CD4-positive, alpha-beta T cell (primary cell): ENCODE measurements at regions not wholly inside any gene's neighbourhood (a gene's known extent, or its start where the extent isn't known, plus 50 kb on each side); places are given as distances from the start of the nearest gene placed in this dataset.

Source experiments
- ATAC-seq: fragments of 200-7000 bp; cut with Tn5 transposase; one replicate; pipeline ENCODE4 v1.10.0; 2022; ENCODE audit warnings: mild to moderate bottlenecking; ENCODE audit not compliant: poor library complexity
- CTCF ChIA-PET: fragments of 350-600 bp; sonication (Branson Sonifier 250); formaldehyde crosslinking; loops from one replicate; lab custom pipeline; 2021; ENCODE audit warnings: antibody characterized with exemption, inconsistent platforms; lab: Charles Lee
- POLR2A ChIA-PET: fragments of 350-600 bp; sonication (Branson Sonifier 250); formaldehyde crosslinking; loops from one replicate; lab custom pipeline; 2021; ENCODE audit warnings: antibody characterized with exemption, inconsistent platforms; lab: Charles Lee
- DNase-seq, 14 experiments: peaks; one replicate each; pipeline ENCODE4 v3.0.0-alpha.2; 2013 to 2020; ENCODE audit warnings: mixed read lengths in 2 of 14
- H3K27ac ChIP-seq, 2 donors: one replicate each; pipeline versions ENCODE4 v1.5.1 to v1.7.0; 2013; ENCODE audit warnings: low read length in 2 of 2, low read depth in 1 of 2, mild to moderate bottlenecking in 1 of 2
- H3K27me3 ChIP-seq, 2 experiments: 1 replicate in 1 of 2; 2 replicates in 1 of 2; pipeline versions ENCODE4 v1.6.1 to v1.7.0; 2013; ENCODE audit warnings: low read length in 2 of 2, control low read depth in 1 of 2, mild to moderate bottlenecking in 1 of 2, moderate library complexity in 1 of 2; ENCODE audit not compliant: insufficient read depth in 2 of 2, control insufficient read depth in 1 of 2
- H3K36me3 ChIP-seq: one replicate; pipeline ENCODE4 v1.6.1; 2013; ENCODE audit warnings: low read length, control low read depth; ENCODE audit not compliant: insufficient read depth
- H3K4me1 ChIP-seq: one replicate; pipeline ENCODE4 v1.6.1; 2013; ENCODE audit warnings: low read length, control low read depth; ENCODE audit not compliant: insufficient read depth
- H3K4me3 ChIP-seq: one replicate; pipeline ENCODE4 v1.5.1; 2013; ENCODE audit warnings: mild to moderate bottlenecking, low read length, moderate library complexity
- H3K9me3 ChIP-seq, 2 experiments: 1 replicate in 1 of 2; 2 replicates in 1 of 2; pipeline versions ENCODE4 v1.6.1 to v1.7.0; 2013; ENCODE audit warnings: low read length in 2 of 2, mild to moderate bottlenecking in 2 of 2, control low read depth in 1 of 2, moderate library complexity in 1 of 2; ENCODE audit not compliant: control insufficient read depth in 1 of 2, insufficient read depth in 1 of 2
- H3K27ac Mint-ChIP-seq: one replicate; pipeline ENCODE4 v1.8.0; 2020; ENCODE audit warnings: mixed read lengths
- H3K27me3 Mint-ChIP-seq: one replicate; pipeline ENCODE4 v1.8.0; 2021; ENCODE audit warnings: mixed read lengths
- H3K36me3 Mint-ChIP-seq: one replicate; pipeline ENCODE4 v1.8.0; 2021; ENCODE audit warnings: low read depth, mixed read lengths
- H3K4me1 Mint-ChIP-seq: one replicate; pipeline ENCODE4 v1.8.0; 2021; ENCODE audit warnings: low read depth, mixed read lengths
- H3K4me3 Mint-ChIP-seq: one replicate; pipeline ENCODE4 v1.8.0; 2020; ENCODE audit warnings: mild to moderate bottlenecking, mixed read lengths
- H3K9me3 Mint-ChIP-seq: one replicate; pipeline ENCODE4 v1.8.0; 2020; ENCODE audit warnings: mixed read lengths
- intact Hi-C, 2 experiments: fragments of 100-400 bp; cut with DNase I in 1 of 2; cut with micrococcal nuclease in 1 of 2; formaldehyde crosslinking; loops; one replicate each; pipeline versions ENCODE4 v1.15.1 to v1.9.0; 2023 to 2025; cut with DNase I, micrococcal nuclease
- TF ChIP-seq, protein P1 (sequence below): fragments of 200-600 bp; IDR thresholded peaks from one replicate; pipeline ENCODE4 v1.8.0; 2022; ENCODE audit warnings: antibody characterized with exemption, mild to moderate bottlenecking

DNA sequence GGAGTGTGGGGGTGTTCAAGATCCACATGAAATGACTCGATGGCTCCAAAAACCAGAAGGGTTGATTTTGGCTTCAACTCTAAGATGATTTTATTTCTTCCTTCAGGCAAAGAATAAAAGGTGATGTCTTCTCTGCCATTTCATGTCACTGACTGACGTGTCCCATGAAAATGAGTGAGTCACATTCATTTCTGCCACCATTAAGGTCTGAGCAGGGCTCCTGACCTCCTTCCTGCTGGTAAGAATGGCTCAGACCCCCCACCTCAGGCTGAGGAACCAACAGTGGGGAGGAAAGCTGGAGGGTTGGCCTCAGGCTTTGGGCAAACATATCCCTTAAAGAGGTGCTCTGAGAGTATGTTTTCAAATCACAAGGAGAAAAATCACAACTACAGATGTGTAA is 53.9 kb upstream of the ZNF354A start:
- Histone ChIP-seq H3K27ac (no peak overlapping the region), H3K9me3 (no peaks in the 10 kb centered on the region), H3K4me3 (no peak overlapping the region), H3K4me1 (no peaks in the 10 kb centered on the region), H3K27me3 (peaks cover 0 to 2% of the 10 kb centered on the region in 2 experiments), H3K36me3 (no peaks in the 10 kb centered on the region)
- Mint-ChIP-seq H3K9me3 (no peaks in the 10 kb centered on the region), H3K4me3 (no peak overlapping the region), H3K4me1 (no peaks in the 10 kb centered on the region), H3K27ac (no peak overlapping the region), H3K36me3 (no peaks in the 10 kb centered on the region), H3K27me3 (peaks cover 9% of the 10 kb centered on the region)
- intact Hi-C loops = no loop called here
- CTCF ChIA-PET = no interaction called here
- ATAC-seq (no peak), DNase-seq (no peak)
- POLR2A ChIA-PET = no interaction called here
- TF ChIP-seq, protein P1, sequence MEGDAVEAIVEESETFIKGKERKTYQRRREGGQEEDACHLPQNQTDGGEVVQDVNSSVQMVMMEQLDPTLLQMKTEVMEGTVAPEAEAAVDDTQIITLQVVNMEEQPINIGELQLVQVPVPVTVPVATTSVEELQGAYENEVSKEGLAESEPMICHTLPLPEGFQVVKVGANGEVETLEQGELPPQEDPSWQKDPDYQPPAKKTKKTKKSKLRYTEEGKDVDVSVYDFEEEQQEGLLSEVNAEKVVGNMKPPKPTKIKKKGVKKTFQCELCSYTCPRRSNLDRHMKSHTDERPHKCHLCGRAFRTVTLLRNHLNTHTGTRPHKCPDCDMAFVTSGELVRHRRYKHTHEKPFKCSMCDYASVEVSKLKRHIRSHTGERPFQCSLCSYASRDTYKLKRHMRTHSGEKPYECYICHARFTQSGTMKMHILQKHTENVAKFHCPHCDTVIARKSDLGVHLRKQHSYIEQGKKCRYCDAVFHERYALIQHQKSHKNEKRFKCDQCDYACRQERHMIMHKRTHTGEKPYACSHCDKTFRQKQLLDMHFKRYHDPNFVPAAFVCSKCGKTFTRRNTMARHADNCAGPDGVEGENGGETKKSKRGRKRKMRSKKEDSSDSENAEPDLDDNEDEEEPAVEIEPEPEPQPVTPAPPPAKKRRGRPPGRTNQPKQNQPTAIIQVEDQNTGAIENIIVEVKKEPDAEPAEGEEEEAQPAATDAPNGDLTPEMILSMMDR = no peak

DNA sequence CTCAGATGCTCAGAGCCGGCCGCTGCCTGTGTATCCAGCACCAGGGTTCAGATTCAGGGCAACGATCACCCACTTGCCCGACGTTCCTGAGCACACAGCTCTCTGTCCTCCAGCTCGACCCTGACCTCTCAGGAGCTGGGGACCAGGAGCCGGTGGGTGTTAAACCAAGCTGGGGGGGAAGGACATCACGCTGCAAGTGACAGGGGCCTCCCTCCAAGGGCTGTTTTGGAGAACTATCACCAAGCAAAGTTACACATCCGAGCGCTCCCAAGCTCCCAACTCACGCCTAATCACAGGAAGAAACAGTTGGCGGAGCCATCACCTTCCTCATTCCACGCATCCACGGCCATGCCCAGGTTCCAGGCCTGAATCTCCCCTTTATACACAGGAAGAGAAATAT is 51.5 kb upstream of the ZNF354A start:
- Mint-ChIP-seq H3K4me1 (peaks cover 4% of the 10 kb centered on the region), H3K27me3 (peaks cover 9% of the 10 kb centered on the region), H3K9me3 (no peaks in the 10 kb centered on the region), H3K4me3 (no peak overlapping the region), H3K27ac (no peak overlapping the region), H3K36me3 (no peaks in the 10 kb centered on the region)
- Histone ChIP-seq H3K27ac (no peak overlapping the region), H3K27me3 (peaks cover 0 to 2% of the 10 kb centered on the region in 2 experiments), H3K36me3 (no peaks in the 10 kb centered on the region), H3K4me3 (no peak overlapping the region), H3K4me1 (peaks cover 6% of the 10 kb centered on the region), H3K9me3 (no peaks in the 10 kb centered on the region)
- DNase-seq (no peak), ATAC-seq (no peak)
- TF ChIP-seq, protein P1 = no peak
- ChIA-PET POLR2A (no interaction called here), CTCF (no interaction called here)
- intact Hi-C loops = no loop called here

DNA sequence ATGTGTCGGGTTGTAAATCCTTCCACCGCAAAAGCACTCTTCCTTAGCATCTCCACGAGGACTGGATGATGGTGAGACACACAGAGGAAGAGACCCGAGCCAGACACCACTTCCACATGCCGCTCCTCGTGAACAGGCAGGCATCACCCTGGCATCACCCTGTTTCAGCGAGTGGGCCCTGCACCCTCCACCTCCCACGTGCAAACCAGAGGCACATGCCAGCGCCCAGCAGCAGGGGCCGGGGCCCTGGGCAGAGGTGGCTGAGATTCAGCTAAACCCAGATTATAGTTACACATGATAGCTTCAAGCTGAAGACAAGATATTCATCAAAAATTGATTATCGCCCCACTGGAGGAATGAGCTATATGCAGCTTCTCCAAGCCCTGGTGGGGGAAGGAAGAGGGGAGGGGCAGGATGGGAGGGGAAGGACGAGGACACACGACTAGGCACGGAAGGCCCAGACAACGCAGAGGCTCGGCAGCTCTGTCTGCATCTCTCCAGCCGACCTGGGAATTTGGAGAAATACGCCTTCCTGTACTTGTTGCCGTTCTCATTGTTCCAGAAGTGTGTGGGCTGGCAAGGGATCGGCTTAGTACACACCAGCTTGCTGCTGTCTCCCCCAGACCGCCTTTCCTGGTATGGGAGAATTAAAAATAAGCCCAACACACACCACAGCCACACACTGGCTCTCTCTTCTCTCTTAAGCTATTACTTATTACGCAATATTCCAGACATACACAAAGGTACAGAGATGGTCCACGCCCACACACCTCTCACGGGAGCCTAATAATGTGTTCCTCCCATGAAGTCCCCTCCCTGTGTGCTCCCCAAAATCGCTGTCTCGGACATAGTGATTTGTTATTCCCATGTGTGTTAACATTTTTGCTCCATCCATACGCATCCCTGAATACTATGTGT is 50.4 kb upstream of the ZNF354A start:
- CTCF ChIA-PET = no interaction called here
- Mint-ChIP-seq H3K27me3 (peaks cover 9% of the 10 kb centered on the region), H3K27ac (no peak overlapping the region), H3K4me1 (peaks cover 4% of the 10 kb centered on the region), H3K36me3 (no peaks in the 10 kb centered on the region), H3K4me3 (no peak overlapping the region), H3K9me3 (no peaks in the 10 kb centered on the region)
- intact Hi-C loops = no loop called here
- TF ChIP-seq, protein P1 = no peak
- POLR2A ChIA-PET = no interaction called here
- H3K36me3 ChIP-seq = no peaks in the 10 kb centered on the region
- no peaks in the 10 kb centered on the region for H3K9me3 ChIP-seq
- H3K27ac ChIP-seq = no peak overlapping the region
- peaks cover 0 to 2% of the 10 kb centered on the region in 2 experiments for H3K27me3 ChIP-seq
- no peak overlapping the region for H3K4me3 ChIP-seq
- H3K4me1 ChIP-seq = peaks cover 6% of the 10 kb centered on the region
- no peak for ATAC-seq
- no peak for DNase-seq
